Body of pancreas (tissue), 4 donors: ENCODE measurements at regions not wholly inside any gene's neighbourhood (a gene's known extent, or its start where the extent isn't known, plus 50 kb on each side); places are given as distances from the start of the nearest gene placed in this dataset.

Experiments used
- POLR2A ChIP-seq, 3 donors: fragments of 450-650 bp; IDR thresholded peaks; one replicate each; pipeline ENCODE4 v1.6.1; 2016; ENCODE audit warnings: antibody characterized with exemption in 3 of 3, mild to moderate bottlenecking in 2 of 3
- TF ChIP-seq, protein P1 (sequence below), 7 experiments: fragments of 450-650 bp in 4 of 7; fragments of 200-600 bp in 3 of 7; sonication (generic) in 3 of 7; IDR thresholded peaks; one replicate each; pipeline ENCODE4 v1.5.1; 2016 to 2019; ENCODE audit warnings: antibody characterized with exemption in 7 of 7

DNA sequence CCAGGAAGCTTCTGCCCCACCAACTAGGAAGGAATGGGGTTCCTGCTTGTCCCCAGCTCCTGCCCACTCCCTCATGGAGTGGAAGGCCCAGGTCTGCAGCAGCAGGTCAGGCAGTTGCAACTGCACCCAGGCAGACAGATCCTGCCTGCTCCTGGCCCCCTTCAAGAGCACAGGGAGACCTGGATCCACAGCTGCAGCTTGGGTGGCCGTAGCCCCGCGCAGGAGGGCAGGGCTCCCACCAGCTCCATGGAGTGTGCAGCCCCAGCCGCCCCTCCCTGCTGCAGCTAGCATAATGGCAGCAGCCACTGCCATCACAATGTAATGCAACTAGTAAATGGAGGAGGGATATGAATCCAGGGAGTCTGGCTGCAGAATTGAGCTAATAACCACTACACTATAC is 187.5 kb upstream of the PLET1 start:
- TF ChIP-seq POLR2A (IDR thresholded peaks at IDR 0.05): no peak
- TF ChIP-seq, protein P1, sequence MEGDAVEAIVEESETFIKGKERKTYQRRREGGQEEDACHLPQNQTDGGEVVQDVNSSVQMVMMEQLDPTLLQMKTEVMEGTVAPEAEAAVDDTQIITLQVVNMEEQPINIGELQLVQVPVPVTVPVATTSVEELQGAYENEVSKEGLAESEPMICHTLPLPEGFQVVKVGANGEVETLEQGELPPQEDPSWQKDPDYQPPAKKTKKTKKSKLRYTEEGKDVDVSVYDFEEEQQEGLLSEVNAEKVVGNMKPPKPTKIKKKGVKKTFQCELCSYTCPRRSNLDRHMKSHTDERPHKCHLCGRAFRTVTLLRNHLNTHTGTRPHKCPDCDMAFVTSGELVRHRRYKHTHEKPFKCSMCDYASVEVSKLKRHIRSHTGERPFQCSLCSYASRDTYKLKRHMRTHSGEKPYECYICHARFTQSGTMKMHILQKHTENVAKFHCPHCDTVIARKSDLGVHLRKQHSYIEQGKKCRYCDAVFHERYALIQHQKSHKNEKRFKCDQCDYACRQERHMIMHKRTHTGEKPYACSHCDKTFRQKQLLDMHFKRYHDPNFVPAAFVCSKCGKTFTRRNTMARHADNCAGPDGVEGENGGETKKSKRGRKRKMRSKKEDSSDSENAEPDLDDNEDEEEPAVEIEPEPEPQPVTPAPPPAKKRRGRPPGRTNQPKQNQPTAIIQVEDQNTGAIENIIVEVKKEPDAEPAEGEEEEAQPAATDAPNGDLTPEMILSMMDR (IDR thresholded peaks at IDR 0.05): no peak
